Dermis blood vessel endothelial cell (primary cell): ENCODE measurements at regions not wholly inside any gene's neighbourhood (a gene's known extent, or its start where the extent isn't known, plus 50 kb on each side); places are given as distances from the start of the nearest gene placed in this dataset.

Experiments used
- DNase-seq: peaks from one replicate; pipeline ENCODE4 v3.0.0; 2010

DNA sequence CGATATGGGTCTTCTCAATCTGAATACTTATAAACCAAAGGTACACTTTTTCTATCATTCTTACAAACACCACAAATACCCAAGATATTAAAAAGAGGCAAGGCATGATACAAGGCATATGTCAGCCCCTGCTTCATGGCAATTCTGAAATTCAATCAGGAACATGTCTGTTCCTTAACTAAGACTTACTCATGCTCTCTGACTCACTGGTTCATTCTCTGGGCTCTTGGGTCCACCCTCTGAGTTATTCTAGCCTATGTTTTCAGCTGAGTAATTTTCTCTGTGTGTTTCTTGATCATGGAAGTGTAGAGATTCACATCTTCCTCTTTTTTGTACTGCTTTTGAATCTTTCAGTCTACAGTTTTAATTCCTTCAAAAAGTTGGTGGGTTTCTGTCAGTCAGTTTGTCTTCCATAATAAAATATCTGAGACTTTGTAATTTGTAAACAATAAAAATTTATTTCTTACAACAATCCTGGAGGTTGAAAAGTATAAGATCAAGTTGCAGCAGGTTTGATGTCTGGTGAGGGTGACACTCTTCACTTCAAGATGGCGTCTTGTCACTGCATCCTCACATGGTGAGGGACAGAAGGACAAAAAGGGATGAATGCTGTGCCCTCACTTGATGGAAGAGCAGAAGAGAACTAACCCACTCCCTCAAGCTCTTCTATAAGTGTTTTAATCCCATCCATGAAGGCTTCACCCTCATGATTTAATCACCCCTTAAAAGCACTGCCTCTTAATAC, 211.7 kb downstream of the FAM76B start:
- DNase-seq = no peak

DNA sequence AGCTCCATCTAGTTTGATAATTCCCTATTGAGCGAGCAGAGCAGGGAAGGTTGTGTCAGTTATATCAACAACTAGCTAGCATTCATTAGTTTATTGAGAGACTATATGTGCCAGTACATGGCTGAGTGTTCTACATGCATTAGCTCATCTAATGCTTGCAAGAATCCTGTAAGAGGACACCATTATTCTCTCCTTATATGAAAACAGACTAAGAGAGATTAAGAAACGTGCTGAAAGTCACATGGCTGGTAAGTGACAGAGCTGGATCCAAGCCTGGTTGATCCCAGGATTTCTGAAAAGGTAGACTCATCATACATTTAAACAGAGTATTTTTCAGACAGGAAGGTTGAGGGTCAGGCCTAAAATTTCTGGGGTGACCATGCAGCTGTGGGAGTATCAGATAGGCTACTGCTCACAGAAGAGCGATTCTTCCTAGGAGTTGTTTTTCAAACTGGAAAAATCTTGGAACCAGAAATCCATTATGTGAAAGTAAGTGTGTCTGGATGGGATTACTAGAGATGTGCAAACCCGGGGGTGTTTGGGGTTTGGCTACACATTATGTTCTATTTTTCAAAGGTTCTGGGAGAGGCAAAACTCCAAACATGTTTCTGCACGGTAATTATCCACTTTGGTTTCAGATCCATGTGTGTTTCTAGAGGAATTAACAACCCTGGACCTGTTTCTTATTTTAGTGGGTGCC, 213.3 kb downstream of the FAM76B start:
- DNase-seq = no peak

DNA sequence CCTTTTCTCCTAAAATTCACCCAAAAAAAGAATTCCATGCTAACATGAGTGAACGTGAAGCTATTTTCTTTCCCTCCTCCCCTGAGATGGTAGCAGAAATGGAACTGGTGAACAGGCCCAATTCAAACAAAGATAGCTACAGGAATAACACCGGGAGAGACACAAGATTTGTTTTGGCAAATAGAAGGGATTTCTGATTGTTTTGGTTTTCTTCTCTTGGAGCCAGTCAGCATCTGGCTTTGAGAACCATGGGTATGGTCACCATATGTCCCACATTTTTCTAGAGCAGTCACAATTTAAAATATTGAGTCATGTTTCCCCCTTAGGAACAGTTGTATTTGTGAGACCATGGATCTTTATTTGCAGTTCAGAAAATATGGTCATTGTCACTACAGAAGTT, 214.1 kb downstream of the FAM76B start:
- no peak for DNase-seq

DNA sequence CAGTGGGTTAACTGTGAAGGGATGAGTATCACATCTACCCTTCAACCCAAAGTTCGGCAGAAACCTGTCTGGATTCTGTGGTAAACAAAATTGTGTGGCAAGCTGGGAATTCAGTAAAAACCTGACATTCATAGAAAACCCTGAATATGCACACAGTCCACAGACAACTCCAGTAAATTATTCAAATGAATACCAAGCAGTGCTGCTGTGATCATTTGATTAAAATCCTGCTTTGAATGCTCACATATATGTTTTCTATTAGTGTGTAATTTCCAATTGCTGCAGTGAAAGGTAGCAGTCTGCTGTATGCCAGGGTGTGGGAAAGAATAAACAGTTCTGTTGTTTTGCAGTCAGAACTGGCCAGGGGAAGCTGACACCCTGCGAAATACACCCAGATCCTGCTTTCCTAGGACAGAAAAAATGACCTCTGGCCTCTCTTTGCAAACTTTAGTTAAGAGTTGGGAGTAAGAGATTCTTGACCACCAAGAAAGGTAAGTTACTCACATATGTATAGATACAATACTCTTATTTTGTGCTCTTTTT, 217.8 kb downstream of the FAM76B start:
- no peak for DNase-seq

DNA sequence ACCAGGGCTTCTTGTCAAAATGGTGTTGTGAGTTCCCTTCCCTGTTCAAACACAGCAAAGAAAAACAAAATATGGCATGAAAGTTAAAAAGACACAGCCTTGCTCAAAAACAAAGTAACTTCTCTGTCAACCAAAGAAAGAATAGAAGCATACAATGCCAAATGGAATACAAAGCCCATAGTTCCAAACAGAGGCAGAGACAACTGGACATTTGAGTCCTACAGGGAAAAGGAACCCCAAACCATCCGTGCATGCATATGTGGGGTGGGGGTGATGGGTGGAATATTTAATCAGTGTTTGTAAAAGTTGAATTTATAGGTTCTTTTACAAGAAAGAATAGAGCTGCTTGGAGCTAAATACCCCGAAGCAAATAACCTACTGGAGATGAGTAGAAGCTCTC, 218.7 kb downstream of the FAM76B start:
- no peak for DNase-seq

DNA sequence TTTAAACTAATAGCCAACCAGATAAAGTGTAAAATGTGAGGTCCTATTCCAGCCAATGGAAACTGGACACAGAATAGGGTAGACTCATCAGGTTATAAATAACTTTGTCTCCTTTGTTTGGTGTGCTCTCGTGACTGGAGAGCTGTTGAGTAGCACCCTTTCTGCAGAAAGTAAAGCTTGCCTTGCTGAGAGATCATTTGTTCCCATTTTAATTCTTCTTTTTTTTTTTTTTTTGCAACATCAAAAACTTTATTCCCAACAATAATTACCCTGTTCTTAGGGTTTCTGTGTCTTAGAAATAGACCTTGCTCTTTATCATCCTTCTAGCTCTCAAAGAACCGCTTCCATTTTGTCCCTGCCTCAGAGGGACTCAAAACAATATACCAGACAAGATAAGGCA, 220.4 kb downstream of the FAM76B start:
- DNase-seq = no peak

DNA sequence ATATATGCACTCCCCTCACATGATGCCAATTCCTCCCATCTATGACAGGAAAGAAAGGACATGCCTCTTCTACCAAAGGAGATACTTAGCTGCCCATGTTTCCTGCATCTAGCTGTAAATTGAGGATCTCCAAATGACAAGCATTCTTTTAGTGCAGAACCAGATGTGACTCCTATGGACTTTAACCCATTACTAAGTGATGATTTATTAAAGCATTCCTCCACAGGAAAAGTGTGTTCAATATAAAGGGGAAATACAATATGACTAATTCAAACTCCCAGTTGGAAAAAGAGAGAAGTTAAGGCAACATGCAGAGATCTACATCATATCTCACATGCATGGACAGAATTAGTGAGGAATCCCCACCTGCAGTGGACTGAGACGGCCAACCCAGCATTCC, 221.3 kb downstream of the FAM76B start:
- DNase-seq = no peak

DNA sequence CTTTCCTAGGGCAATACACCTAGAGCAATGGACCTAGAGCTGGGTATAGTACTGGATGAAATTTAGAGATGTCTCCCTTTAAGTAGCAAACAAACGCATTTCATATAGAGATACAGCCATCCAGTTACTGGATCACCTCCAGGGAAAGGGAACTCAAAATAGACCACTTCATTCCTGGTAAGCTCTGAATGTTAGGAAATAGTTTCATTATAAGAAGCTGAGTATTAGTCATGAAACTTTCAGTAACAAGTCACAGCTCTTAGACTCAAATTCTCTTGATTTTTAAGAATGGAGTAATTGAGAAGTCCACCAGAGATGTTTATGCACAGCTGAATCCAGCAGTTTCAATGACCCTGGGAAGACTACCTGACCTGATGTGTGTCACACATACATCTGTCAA, 221.9 kb downstream of the FAM76B start:
- DNase-seq = no peak

DNA sequence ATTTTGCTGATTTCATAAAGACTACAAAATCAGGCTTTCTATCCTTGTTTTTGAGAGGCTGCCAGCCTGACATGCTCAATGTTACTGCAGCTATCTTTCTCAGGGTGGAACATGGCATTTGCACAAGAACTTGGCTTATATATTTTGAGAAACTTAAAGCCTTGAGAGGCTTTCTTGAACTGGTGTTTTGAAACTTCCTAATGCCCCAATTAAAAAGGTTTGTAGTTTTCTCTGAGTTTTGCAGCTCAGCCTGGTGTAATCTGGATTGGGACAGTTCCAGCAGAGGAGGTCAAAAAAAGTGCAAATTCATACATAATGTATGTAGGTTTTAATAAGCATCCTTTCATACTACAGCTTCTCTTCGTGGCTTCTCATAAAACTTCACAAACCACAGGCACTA, 223.4 kb downstream of the FAM76B start:
- DNase-seq = no peak

DNA sequence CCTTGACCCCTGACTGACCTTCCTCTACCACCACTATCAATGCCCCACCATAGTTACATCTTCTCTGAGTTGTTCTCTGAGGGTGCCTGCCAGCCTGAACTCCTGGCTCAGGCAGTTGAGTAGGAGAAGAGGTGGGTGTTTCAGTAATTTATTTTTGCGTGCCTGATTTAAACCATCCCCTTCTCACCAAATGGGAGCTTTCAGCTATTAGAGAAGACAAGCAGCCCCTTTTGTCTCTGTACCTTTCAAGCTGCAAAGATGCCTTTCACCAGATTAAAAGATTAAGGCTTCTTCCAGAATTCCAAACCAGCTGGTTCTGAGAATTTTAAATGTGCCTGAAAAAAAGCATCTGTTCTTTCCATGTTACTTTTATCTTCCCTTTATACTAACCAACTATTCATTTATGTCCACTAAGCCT, 223.8 kb downstream of the FAM76B start:
- DNase-seq = no peak

DNA sequence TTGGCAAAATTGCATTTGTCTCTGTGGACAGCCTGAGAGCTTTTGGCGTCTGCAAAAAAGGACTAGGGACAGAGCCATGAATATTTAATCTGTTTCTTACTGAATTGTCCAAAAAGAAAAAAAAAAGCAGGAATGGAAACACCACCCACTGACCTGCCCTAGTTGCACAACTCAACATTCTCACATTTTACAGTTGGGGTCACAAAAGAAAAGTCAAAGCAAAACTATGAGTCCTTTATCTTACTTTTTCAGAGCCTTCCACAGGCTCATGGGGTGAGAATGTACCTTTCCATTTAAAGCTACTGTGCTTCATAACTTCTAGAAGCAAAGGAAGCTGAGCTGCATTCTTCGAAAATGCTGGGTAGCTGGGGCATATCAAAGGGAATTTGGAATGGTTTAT, 225.7 kb downstream of the FAM76B start:
- no peak for DNase-seq

DNA sequence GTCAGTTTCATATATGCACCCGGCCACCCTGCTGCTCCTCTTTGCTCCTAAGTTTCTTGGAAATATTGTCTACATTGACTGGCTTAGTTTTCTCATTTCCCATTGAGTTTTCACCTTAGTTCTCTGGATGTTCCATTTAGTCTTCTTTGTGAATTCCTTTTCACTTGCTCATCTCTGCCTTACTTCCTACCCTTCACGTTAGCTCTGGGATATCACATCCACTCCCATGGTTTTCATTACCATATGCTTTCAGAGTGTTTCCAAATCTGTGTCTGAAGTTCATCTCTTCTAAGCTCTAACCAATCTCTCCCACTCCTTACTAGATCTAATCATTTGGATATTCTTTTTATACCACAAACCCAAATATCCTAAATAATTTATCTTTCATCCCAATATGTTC, 226.4 kb downstream of the FAM76B start:
- DNase-seq = no peak

DNA sequence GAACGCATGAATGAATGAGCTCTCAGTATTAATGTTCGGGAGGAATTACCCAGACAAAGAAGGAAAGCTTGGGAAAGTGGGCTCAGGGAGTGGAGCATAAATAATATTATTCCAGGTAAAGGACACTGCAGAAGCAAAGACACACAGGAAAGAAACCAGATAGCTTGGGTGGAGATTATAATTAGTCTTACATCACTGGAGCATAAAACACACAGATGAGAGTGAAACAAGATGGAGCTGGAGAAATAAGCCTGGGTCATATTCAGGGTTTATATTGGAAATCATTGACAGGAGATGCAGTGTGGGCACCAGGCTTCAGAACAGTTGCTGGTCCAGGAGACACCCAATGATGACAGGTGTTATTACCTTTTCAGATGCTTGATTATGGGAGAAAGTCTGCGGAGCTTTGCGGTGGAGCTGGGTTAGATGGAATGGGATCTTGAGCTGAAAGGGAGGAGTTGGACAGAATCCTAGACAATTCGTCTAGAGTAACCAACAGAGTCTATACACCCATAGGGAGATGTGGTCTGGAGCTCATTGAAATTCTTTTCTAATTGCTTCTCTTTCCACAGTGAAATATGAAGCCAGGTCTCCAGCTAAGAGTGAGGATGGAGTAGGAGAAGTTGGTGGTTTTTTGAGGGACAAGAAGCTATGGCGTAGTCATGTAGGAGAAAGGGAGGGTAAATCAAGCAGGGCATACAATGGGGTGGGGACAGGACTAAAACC, 227.2 kb downstream of the FAM76B start:
- no peak for DNase-seq

DNA sequence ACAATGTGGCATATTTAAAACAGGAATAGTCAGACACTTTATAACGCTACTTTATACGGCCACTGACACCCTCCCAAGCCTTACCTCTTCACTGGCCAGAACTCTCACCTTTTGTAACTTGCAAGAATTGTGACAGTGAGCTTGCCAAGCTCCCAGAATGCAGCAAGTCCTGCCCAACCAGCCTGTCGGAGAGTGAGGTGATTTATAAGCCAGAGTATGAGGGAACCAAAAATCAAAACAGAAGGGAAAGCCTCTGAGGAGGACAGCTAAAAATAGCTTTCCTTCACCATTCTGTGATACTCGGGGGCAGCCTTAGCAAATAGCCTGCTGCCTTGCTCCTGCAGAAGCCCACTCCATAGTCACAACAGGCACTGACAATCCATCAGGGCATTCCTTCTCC, 229.7 kb downstream of the FAM76B start:
- DNase-seq = no peak

DNA sequence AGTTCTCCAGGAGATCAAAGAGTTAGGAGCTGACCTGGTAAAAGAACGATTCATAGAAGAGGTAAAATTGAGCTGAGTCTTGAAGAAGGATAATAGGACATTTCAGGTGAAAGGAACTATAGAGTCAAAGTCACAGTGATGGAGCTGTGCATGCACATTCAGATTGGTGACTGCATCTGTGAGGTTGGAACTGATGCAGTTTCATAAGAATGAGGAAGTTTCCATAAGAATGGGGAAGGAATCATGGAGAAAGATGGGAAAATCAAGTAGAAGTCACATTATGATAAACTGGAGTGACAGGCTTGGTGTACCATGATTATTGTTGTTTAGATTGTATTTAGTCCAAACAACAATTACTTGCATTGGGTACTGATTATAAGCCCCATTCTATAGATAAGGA, 232.2 kb downstream of the FAM76B start:
- DNase-seq = no peak

DNA sequence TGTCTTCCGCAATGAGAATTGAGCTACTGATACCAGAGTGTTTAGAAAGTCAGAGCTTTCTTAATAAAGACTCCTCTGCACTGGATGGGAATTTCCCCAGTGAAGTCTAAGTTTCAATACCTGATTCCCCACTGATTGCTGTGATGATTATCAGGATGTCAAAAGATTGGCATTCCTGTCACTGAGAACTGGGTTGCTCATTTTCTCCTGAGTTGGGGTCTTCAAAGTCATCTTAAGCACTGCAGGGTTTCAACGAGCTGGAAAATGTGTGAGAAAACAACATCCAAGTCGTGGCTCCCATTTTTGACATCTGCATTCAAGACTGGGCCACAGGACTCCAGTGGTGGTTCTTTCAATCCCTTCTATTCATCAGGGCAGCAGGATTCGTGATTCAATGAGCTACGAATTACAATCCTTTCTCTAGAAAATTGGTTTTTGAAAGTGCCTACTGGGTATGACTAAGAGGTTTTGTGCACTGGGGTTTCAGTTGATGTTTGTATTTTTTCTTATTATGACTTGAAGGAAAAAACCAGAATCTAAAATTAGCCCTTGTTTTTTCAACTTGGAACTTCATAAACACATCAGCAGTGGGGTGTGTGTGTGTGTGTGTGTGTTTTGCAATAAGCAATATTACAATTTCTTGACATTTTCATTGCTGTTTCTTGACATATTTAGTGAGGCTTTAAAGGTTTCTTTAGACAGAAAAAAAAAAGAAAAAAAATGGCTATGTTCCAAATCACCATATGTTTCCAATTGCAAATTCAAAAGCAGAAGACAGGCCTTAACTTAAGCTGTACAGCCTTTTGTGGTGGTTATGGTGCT, 233.0 kb downstream of the FAM76B start:
- no peak for DNase-seq

DNA sequence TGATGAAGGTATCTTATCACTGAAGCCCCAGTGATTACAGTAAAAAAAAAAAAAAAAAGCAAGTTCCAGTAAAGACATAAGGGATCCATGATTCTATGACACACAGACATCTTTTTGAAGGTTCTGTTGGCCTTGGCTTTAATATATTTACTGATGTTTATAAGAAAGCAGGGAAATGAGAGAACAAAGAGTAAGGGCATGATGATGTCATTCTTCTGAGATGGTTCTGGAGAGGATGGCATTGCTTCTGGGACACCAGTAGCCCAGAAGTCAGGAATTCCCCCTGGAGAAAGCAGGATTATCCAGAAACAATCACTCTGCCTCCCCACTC, 233.6 kb downstream of the FAM76B start:
- DNase-seq = no peak

DNA sequence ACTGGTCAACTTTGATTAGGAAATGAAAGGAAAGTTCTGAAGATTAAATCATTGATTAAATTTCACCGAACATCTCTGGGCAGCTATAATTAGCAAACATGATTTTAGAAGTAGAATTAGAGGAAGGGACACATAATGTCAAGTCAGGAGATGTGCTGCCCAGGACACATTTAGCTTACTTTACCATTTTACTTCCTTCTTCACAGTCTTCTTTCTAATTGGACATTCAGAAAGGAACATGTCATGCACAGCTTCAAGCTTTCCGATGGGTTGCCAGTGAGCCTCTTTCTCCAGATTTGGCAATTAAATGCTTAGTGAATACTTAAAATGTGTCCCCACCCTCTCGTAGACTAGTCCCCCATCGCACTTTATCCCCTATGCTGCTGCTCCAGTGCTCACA, 234.7 kb downstream of the FAM76B start:
- DNase-seq = no peak

DNA sequence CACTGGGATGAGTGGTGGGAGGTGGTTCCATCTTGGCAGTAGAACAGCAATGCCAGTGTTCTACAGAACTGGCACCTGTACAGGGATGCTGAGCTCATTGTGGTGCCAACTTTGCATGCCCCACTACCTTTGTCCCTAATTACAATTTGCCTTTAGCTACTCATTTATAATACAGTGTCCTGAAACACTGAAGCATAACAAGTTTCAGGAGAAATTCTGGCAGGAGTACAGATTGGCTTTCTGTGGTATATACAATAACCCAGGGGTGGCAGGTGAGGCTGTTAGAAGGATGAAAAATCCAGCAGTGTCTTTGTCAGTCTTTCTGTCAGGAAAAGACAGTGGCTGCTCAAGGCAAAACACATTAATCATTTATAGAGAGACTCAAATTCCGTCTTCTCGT, 240.3 kb downstream of the FAM76B start:
- DNase-seq = no peak

DNA sequence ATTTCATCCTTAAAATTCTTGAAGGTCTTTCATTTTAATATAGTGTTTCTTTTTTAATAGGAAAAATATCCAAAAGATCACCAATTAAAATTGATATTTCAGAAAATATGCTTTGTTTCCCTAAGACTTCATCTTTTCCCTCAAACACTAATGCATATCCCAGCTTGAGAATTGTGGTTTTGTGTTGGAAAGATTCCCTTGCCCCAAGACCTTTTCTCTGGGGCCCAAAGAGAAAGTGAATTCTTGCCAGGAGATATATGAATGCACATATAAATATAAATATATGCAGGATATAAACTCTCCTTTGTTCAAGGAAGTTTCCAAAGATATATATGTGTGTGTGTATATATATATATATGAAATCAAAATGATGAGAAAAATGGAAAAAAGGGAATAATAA, 241.2 kb downstream of the FAM76B start:
- DNase-seq = no peak

DNA sequence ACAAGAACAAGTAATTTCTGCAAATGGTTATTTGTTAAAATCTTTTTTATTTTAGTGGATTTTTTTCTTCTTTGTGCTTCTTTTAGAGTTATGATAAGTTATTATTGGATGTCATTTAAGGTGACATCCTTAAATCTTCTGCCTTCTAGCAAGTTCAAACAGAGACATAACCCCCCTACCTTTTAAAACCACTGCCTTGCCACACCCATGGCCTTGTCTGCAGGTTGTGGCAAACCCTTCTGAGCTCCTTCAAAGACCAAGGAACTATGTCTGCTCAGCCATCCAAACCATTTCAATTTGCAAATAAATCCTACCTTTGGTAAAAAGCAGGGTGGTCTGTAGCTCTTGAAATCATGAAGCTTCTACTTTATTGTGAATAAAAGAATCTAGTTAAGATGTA, 241.6 kb downstream of the FAM76B start:
- no peak for DNase-seq

DNA sequence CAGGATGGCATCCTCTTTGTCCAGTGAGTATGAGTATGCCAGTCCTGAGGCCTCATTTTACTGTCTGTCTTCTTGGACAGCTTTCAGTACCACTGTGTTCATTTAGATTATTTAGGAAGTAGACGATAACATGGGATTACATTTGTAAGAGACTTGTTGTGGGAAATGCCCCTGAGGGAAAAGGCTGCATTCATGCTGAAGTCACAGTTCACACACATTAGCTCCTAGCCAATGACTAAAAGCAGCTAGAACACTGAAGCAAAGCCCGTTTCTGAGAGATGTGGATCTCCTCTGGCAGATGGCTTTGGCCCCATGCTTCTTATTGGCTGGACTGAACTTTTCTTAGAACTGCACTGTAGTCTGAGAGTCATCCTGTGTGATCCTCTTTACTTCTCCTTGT, 242.4 kb downstream of the FAM76B start:
- no peak for DNase-seq
